Suppressor macrophage (primary cell): ENCODE measurements at regions not wholly inside any gene's neighbourhood (a gene's known extent, or its start where the extent isn't known, plus 50 kb on each side); places are given as distances from the start of the nearest gene placed in this dataset.
"Not testable (repeated sequence)": the region's sequence is repeated elsewhere in the genome, so short reads cannot be mapped to it uniquely, and the experiment has no call there.

Experiments used
- DNase-seq, 4 experiments: peaks; one replicate each; pipeline ENCODE4 v3.0.0-alpha.2; 2020 to 2022

- DNase-seq: peak in 2 of 4 experiments; percentile 36
These were observed 310.3 kb downstream of the BCL2L11 start for GRCh38 chr2:111430817-111431661.

- DNase-seq: not testable (repeated sequence)
These were observed 311.7 kb downstream of the BCL2L11 start for GRCh38 chr2:111432423-111432822.

DNA sequence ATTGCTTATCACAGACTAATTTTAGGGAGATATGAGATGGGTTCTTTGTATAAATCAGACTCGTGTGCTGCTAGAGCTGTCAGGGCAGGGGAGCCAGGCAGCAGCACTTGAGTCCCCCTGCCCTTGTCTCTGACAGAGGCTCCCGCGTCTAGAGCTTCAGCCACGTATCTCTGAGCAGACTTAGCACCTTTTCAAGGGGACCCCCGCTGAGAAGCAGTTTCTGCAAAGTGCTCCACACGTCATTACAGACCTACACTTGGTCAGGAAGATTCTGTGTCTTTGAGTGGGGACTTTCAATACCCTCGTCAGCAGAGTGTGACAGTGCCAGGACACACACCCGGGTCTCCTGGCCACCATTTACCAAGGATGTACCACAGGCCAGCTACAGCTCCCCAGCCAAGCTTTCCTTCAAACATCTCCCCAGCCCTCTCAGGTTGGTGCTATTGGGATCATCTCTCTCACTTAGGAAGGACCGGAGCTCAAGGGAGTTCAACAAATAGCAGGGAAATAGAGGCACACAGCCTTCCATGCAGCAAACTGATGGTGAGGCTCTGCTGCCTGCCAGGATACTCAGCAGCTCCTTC, 312.3 kb downstream of the BCL2L11 start:
- DNase-seq: not testable (repeated sequence)

- not testable (repeated sequence) for DNase-seq
These were observed 313.3 kb downstream of the BCL2L11 start for GRCh38 chr2:111433892-111434607.

- not testable (repeated sequence) for DNase-seq
These were observed 313.9 kb downstream of the BCL2L11 start for GRCh38 chr2:111434608-111434939.

GRCh38 chr2:111435553-111436310, 315.0 kb downstream of the BCL2L11 start:
- not testable (repeated sequence) for DNase-seq

DNA sequence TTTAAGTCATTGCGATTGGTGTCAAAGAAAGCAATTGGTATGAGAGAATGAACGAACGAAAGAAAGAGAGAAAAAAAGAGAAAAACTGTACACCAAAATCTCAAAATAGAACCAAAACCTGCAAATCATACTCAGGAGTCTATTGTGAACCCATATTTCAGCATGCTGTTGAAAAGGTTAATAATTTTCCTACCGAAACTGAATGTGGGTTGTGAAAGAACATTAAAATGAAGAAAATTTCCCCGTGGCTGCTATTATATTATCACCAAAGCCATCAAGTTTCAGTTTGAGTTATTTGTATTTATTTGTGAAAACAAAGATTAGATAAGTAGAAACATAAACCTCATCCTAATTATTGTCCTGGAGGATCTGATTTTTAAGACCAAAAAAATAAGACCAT, 315.7 kb downstream of the BCL2L11 start:
- not testable (repeated sequence) for DNase-seq

DNA sequence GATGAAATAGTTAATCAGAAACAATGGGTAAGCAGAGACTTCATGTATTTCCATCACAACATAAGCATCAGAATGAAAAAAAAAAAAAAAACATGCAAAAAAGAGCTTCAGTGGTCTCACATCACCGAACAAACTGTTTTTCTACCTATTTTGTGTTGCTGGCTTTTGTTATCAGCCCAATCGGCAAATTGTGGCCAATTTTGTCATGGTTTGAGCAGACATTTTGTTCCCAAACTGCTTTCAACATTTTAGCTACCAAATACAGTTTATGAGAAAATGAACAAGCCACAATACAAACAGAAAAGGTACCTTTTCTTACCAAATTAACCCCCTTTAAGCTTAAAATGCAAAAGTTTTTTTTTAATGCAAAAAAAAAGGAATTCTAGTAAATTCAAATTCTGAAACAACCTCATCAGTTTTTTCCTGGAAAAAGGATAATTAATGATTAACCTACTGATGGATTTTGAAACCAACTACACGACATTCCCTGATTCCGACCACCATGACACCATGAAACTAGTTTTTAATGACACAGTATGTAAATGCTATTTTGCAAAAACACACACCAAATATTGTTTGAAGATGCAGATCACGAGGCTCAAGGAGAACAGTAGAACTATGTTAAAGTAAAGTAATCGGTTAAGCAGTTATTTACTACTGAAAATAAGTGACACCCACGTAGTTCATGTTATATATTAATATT, 316.7 kb downstream of the BCL2L11 start:
- not testable (repeated sequence) for DNase-seq

DNA sequence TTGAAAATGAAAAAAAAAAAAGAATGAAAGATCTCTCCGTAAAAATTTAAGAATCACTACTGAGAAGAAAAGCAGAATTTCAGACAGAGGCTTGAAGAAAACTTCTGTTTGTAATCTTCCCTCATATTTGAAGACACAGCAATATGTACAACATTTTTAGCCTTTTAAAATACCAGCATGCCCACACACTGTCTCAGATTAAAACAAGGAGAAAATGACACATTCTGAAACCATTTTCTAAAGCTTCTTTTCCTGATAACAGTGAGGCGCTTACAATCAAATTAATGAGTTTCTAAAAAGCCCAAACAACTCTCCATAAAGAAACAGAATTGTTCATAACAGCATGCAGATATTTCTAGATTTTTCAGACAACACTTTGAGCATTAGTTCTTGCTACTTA, 317.4 kb downstream of the BCL2L11 start:
- DNase-seq: not testable (repeated sequence)

DNA sequence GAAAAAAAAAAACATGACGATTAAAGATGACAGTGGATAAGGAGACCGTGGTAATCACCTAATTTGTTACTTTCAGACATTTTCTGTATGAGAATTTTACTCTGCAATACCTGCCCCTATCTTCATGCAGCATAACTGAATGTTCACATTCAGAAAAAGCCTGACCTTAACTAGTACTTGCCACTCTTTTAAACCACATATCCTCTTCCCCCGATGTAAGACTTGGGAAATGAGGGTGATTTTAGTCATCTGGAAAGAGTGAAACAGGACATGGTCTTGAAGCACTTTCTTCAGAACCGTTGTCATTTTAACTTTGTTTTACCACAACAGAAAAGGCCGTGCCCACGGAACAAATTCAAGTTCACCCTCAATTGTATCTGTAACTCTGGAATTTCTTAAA, 318.5 kb downstream of the BCL2L11 start:
- DNase-seq: not testable (repeated sequence)

DNA sequence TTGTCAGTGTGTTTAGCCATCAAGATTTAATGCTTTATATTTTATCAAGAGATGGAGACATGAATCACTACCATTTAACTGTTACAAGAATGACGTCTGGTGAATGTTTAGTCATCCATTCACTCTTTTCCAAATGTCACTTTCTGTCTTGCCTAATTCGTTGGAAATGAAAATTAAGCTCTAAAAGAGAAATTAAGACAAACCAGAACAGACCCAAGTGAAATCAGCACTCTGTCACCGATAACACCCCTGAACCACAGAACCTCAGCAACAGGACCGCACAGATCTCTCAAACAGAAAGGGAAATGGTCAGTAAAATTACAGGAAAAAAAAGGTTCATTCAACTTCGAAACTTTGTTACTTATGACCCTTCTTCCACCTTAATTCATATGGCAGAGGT, 320.9 kb downstream of the BCL2L11 start:
- not testable (repeated sequence) for DNase-seq

- not testable (repeated sequence) for DNase-seq
These were observed 322.2 kb downstream of the BCL2L11 start for GRCh38 chr2:111442767-111443454.

- DNase-seq: not testable (repeated sequence)
These were observed 323.8 kb downstream of the BCL2L11 start for GRCh38 chr2:111444516-111444915.

GRCh38 chr2:111445191-111445929, 324.6 kb downstream of the BCL2L11 start:
- not testable (repeated sequence) for DNase-seq

- DNase-seq: not testable (repeated sequence)
These were observed 325.2 kb downstream of the BCL2L11 start for GRCh38 chr2:111445941-111446340.

DNA sequence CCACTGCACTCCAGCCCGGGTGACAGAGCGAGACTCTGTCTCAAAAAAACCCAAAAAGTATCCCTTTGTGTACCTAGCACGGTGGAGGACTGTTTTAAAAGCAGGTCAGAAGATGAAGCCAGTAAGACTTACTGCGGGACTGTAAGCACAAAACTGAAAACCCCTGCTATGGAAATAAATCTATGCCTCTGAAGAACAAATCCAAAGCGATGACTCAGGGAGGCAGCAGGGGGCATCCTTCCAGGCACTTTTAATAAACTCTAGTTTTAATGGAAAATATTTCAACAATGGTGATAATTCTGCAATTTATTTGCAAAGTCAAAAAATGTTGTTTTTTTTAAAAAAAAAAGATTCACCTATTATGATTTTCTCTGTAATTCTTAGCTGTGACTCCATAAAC, 326.8 kb downstream of the BCL2L11 start:
- not testable (repeated sequence) for DNase-seq

- not testable (repeated sequence) for DNase-seq
These were observed 328.1 kb downstream of the BCL2L11 start for GRCh38 chr2:111448796-111449195.

- not testable (repeated sequence) for DNase-seq
These were observed 329.8 kb downstream of the BCL2L11 start for GRCh38 chr2:111450526-111450925.

GRCh38 chr2:111451692-111452199, 331.0 kb downstream of the BCL2L11 start:
- DNase-seq: not testable (repeated sequence)

DNA sequence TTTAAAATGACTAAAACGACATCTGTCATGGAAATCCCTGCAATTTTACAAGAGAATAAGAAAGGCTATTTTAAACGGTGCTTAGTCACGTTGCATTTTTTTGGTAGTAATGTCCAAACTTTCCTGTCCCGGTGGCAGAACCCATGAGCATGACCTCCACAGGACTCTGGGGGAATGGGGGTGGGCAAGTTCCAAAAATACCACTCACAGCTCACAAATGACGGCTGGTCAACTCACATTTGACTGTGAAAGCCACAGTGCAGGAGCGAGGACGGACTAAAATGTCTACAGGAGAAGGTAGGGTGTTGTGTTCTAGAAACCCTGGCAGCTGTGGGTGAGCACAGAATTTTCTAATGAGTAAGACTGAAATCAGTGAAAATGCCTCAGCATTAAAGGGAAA, 331.5 kb downstream of the BCL2L11 start:
- not testable (repeated sequence) for DNase-seq
